ENCODE measurements at regions not wholly inside any gene's neighbourhood (a gene's known extent, or its start where the extent isn't known, plus 50 kb on each side); places are given as distances from the start of the nearest gene placed in this dataset.

- no peak overlapping the region for H2AK9ac ChIP-seq (replicated peaks; ENCODE audit: low read depth, low read length, poor library complexity)
- H3K56ac ChIP-seq (ENCODE audit: extremely low read depth, insufficient read depth, low read length) = no peak overlapping the region
- intact Hi-C loops (cut with micrococcal nuclease) (loop anchor here (1.0 to 5.0 kb wide), 2 partner anchors 63 to 121 kb away; partner anchors contain the start of gene STARD13), dilution Hi-C loops (cut with HindIII; ENCODE audit: low sequenced_read_pairs, unreplicated experiment) (no loop called here), in situ Hi-C loops (cut with MboI; ENCODE audit: low sequenced_read_pairs) (loop anchor here (10.0 kb wide), 1 partner anchor 187 kb away; no protein-coding TSS in a partner anchor)
- peak overlapping the region; percentile 97 for H3K27ac ChIP-seq (ENCODE audit: insufficient read depth, low read length)
- peak overlapping the region; percentile 29 for H2BK120ac ChIP-seq (ENCODE audit: low read depth, low read length)
- H2AK5ac ChIP-seq (ENCODE audit: low read depth, low read length) = no peak overlapping the region
- H3K9ac ChIP-seq (ENCODE audit: low read depth, low read length) = peak overlapping the region; percentile 72
- no peak for DNase-seq
- POLR2A ChIA-PET (ENCODE audit: unreplicated experiment) = no interaction called here
- peaks cover 12% of the 10 kb centered on the region for H3K4me1 ChIP-seq (ENCODE audit: control insufficient read depth, insufficient read depth, low read length)
- no peaks in the 10 kb centered on the region for H3K9me3 ChIP-seq (ENCODE audit: control insufficient read depth, insufficient read depth, low read length)
- peak overlapping the region; percentile 9 to 68; a peak in 3 of 4 replicates for H4K8ac ChIP-seq (ENCODE audit: low read depth in 2 of 2, low read length in 2 of 2)
- no peak for TF ChIP-seq RAD21 (IDR thresholded peaks at IDR 0.05; ENCODE audit: low read length)
- no peak for TF ChIP-seq CHD1 (IDR thresholded peaks at IDR 0.05; ENCODE audit: low read depth, low read length)
- TF ChIP-seq CEBPB (IDR thresholded peaks at IDR 0.05; ENCODE audit: low read depth, low read length) = no peak
- no peak for TF ChIP-seq MAZ (IDR thresholded peaks at IDR 0.05; ENCODE audit: borderline replicate concordance, low read depth, low read length)
- TF ChIP-seq RCOR1 (IDR thresholded peaks at IDR 0.05; ENCODE audit: insufficient replicate concordance, low read length) = no peak
- TF ChIP-seq NFE2L2 (IDR thresholded peaks at IDR 0.05; ENCODE audit: low read depth, low read length) = no peak
- TF ChIP-seq RFX5 (IDR thresholded peaks at IDR 0.05; ENCODE audit: low read depth, low read length) = no peak
- TF ChIP-seq CTCF (conservative IDR thresholded peaks at IDR 0.05; ENCODE audit: low read depth, low read length) = no peak
- no peak for TF ChIP-seq SMC3 (IDR thresholded peaks at IDR 0.05; ENCODE audit: low read depth, low read length)
- TF ChIP-seq ELK1 (IDR thresholded peaks at IDR 0.05; ENCODE audit: borderline replicate concordance, low read depth, low read length) = no peak
- TF ChIP-seq USF2 (IDR thresholded peaks at IDR 0.05; ENCODE audit: low read depth, low read length) = no peak
- TF ChIP-seq MAFK (IDR thresholded peaks at IDR 0.05; ENCODE audit: low read depth, low read length) = no peak
- TF ChIP-seq BHLHE40 (IDR thresholded peaks at IDR 0.05; ENCODE audit: low read depth, low read length) = no peak
- no peak for TF ChIP-seq POLR2A (IDR thresholded peaks at IDR 0.05; ENCODE audit: low read depth, low read length)
- no peak for TF ChIP-seq FOS (IDR thresholded peaks at IDR 0.05; ENCODE audit: low read depth, low read length)
- no peak for TF ChIP-seq MXI1 (IDR thresholded peaks at IDR 0.05; ENCODE audit: borderline replicate concordance, low read depth, low read length)
- peak overlapping the region; percentile 64; the same call in 1 of the 2 replicates for H3K23ac ChIP-seq (ENCODE audit: low read depth, low read length)
- peak overlapping the region; percentile 12; the same call in 1 of the 2 replicates for H2BK20ac ChIP-seq (ENCODE audit: low read depth, low read length)
- H2BK15ac ChIP-seq (ENCODE audit: low read depth, low read length) = peak overlapping the region; percentile 49; the same call in 2 of the 3 replicates
- H3K79me1 ChIP-seq (ENCODE audit: low read depth in 1 of 2, low read length in 2 of 2) = peaks cover 24 to 62% of the 10 kb centered on the region in 2 experiments
- H3K36me3 ChIP-seq (ENCODE audit: control insufficient read depth, insufficient read depth, low read length) = peaks cover 8% of the 10 kb centered on the region
- peaks cover 11% of the 10 kb centered on the region; the same call in 1 of the 2 replicates for H4K20me1 ChIP-seq (ENCODE audit: insufficient read depth, low read length)
- peak overlapping the region; percentile 68 for H3K14ac ChIP-seq (replicated peaks; ENCODE audit: low read depth, low read length)
- peak overlapping the region; percentile 54 for H4K5ac ChIP-seq (ENCODE audit: low read depth, low read length)
- H3K4ac ChIP-seq (ENCODE audit: low read depth, low read length) = peak overlapping the region; percentile 63
- peaks cover 17% of the 10 kb centered on the region for H3K9me1 ChIP-seq (ENCODE audit: insufficient read depth, low read length)
- no peak for ATAC-seq (ENCODE audit: low read depth)
- peak overlapping the region; percentile 88 for H2BK5ac ChIP-seq (ENCODE audit: low read depth, low read length, poor library complexity, severe bottlenecking)
- H3K4me3 ChIP-seq (ENCODE audit: insufficient read depth, low read depth, low read length) = no peak overlapping the region
- peak overlapping the region; percentile 62 for H3K4me2 ChIP-seq (ENCODE audit: low read depth, low read length)
- H3K27me3 ChIP-seq (ENCODE audit: control insufficient read depth, insufficient read depth, low read length) = no peaks in the 10 kb centered on the region
- CTCF ChIA-PET = interaction anchor here (0.7 kb wide), 1 partner anchor 376 kb away, joined by 3 read pairs; no protein-coding TSS in a partner anchor
- BruUV-seq (replicated peaks) = TSS peak; percentile 11
- H4K91ac ChIP-seq (ENCODE audit: insufficient read depth, low read depth, low read length) = peak overlapping the region; percentile 18; the same call in 1 of the 2 replicates
- no CpG with 5 or more reads among the region's 4 CpGs for WGBS, 2 experiments (ENCODE audit: extremely low coverage in 2 of 2, insufficient read length in 1 of 2)
- H3K18ac ChIP-seq (ENCODE audit: low read depth, low read length) = peak overlapping the region; percentile 91
- no peak overlapping the region for H2AFZ ChIP-seq (replicated peaks; ENCODE audit: low read length, poor library complexity)
Observed at GRCh38 chr13:33347861-33348260, 62.3 kb upstream of the STARD13 start.

All from IMR-90 (cell line).